ENCODE measurements at regions not wholly inside any gene's neighbourhood (a gene's known extent, or its start where the extent isn't known, plus 50 kb on each side); places are given as distances from the start of the nearest gene placed in this dataset.

DNA sequence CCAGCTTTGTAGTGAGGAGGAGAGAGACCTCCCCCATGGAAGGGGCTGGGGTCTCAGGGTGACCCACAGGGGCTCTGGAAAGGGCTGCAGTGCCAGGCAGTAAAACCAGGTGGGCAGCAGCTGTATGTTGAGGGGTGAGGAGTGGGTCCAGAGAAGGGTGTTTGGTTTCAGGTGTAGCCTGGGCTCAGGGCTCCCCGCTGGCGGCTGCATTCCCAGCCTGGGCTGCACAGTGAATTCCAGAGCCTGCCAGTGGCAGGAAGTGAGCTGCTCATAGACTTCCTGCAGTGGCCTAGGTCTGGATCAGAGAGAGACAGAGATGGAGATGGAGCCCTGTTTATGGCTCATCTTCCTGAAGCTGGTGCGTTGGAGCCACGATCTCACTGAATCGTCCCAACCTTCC, 356.4 kb downstream of the PTPRU start:
- no peak for FAIRE-seq
- Histone ChIP-seq H3K9ac (ENCODE audit: control insufficient read depth, extremely low read depth, insufficient read depth, low read length) (no peak overlapping the region), H3K27me3 (ENCODE audit: control insufficient read depth, extremely low read depth, insufficient read depth, low read length) (no peaks in the 10 kb centered on the region), H3K9me3 (ENCODE audit: control insufficient read depth, low read depth, low read length) (no peaks in the 10 kb centered on the region), H4K20me1 (ENCODE audit: control insufficient read depth, extremely low read depth, insufficient read depth, low read length) (no peaks in the 10 kb centered on the region), H3K4me1 (ENCODE audit: control insufficient read depth, extremely low read depth, insufficient read depth, low read length) (peaks cover 17% of the 10 kb centered on the region), H2AFZ (ENCODE audit: control insufficient read depth, low read length) (no peak overlapping the region), H3K79me2 (ENCODE audit: control insufficient read depth, insufficient read depth, low read length) (no peaks in the 10 kb centered on the region), H3K36me3 (ENCODE audit: control insufficient read depth in 2 of 2, extremely low read depth in 1 of 2, insufficient read depth in 2 of 2, low read length in 2 of 2) (no peaks in the 10 kb centered on the region), H3K4me2 (ENCODE audit: control insufficient read depth, extremely low read depth, insufficient read depth, low read depth, low read length) (no peak overlapping the region), H3K9me1 (ENCODE audit: control insufficient read depth, extremely low read depth, insufficient read depth, low read length) (no peaks in the 10 kb centered on the region), H3K4me3 (ENCODE audit: control insufficient read depth in 2 of 3, extremely low read depth in 1 of 3, insufficient read depth in 2 of 3, low read depth in 1 of 3, low read length in 3 of 3) (no peak overlapping the region), H3K27ac (ENCODE audit: control insufficient read depth, insufficient read depth, low read length) (no peak overlapping the region)
- dilution Hi-C loops (cut with MboI; ENCODE audit: extremely low pct_ligation_motif_present, low sequenced_read_pairs): no loop called here
- TF ChIP-seq EZH2 (IDR thresholded peaks at IDR 0.05; ENCODE audit: low read length): no peak
- no peak for DNase-seq (ENCODE audit: low read depth, low spot score)

DNA sequence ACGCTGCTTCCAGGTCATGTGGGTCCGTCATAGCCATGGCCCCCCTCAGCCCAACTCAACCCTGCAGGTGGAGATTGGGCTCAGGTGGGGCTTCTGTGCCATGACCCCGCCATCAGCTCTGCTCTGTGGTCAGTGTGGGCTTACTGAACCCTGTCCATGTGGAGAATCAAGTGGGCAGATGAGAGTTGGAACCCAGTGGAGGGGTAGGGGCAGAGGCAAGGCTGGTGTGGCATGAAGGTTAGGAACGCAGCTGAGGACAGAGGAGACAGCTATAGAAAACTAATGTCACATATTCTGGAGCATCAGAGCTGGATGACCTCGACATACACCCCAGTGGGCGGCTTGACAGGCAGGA, 355.9 kb downstream of the PTPRU start:
- H3K9me3 ChIP-seq (ENCODE audit: control insufficient read depth, low read depth, low read length): no peaks in the 10 kb centered on the region
- DNase-seq (ENCODE audit: low read depth, low spot score) (no peak), FAIRE-seq (no peak)
- no peak overlapping the region for H3K27ac ChIP-seq (ENCODE audit: control insufficient read depth, insufficient read depth, low read length)
- no peak overlapping the region for H3K4me3 ChIP-seq (ENCODE audit: control insufficient read depth in 2 of 3, extremely low read depth in 1 of 3, insufficient read depth in 2 of 3, low read depth in 1 of 3, low read length in 3 of 3)
- TF ChIP-seq, protein P1, sequence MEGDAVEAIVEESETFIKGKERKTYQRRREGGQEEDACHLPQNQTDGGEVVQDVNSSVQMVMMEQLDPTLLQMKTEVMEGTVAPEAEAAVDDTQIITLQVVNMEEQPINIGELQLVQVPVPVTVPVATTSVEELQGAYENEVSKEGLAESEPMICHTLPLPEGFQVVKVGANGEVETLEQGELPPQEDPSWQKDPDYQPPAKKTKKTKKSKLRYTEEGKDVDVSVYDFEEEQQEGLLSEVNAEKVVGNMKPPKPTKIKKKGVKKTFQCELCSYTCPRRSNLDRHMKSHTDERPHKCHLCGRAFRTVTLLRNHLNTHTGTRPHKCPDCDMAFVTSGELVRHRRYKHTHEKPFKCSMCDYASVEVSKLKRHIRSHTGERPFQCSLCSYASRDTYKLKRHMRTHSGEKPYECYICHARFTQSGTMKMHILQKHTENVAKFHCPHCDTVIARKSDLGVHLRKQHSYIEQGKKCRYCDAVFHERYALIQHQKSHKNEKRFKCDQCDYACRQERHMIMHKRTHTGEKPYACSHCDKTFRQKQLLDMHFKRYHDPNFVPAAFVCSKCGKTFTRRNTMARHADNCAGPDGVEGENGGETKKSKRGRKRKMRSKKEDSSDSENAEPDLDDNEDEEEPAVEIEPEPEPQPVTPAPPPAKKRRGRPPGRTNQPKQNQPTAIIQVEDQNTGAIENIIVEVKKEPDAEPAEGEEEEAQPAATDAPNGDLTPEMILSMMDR (optimal IDR thresholded peaks at IDR 0.05 in 1 of 3, IDR thresholded peaks at IDR 0.05 in 1 of 3, conservative IDR thresholded peaks at IDR 0.05 in 1 of 3; ENCODE audit: extremely low read depth in 1 of 3, insufficient read depth in 2 of 3, low read length in 3 of 3): no peak
- TF ChIP-seq EZH2 (IDR thresholded peaks at IDR 0.05; ENCODE audit: low read length): no peak
- no peak overlapping the region for H3K9ac ChIP-seq (ENCODE audit: control insufficient read depth, extremely low read depth, insufficient read depth, low read length)
- H3K4me1 ChIP-seq (ENCODE audit: control insufficient read depth, extremely low read depth, insufficient read depth, low read length): peaks cover 22% of the 10 kb centered on the region
- H3K36me3 ChIP-seq (ENCODE audit: control insufficient read depth in 2 of 2, extremely low read depth in 1 of 2, insufficient read depth in 2 of 2, low read length in 2 of 2): no peaks in the 10 kb centered on the region
- H3K27me3 ChIP-seq (ENCODE audit: control insufficient read depth, extremely low read depth, insufficient read depth, low read length): no peaks in the 10 kb centered on the region
- H3K9me1 ChIP-seq (ENCODE audit: control insufficient read depth, extremely low read depth, insufficient read depth, low read length): no peaks in the 10 kb centered on the region
- H2AFZ ChIP-seq (ENCODE audit: control insufficient read depth, low read length): no peak overlapping the region
- H4K20me1 ChIP-seq (ENCODE audit: control insufficient read depth, extremely low read depth, insufficient read depth, low read length): no peaks in the 10 kb centered on the region
- H3K4me2 ChIP-seq (ENCODE audit: control insufficient read depth, extremely low read depth, insufficient read depth, low read depth, low read length): no peak overlapping the region
- dilution Hi-C loops (cut with MboI; ENCODE audit: extremely low pct_ligation_motif_present, low sequenced_read_pairs): no loop called here
- no peaks in the 10 kb centered on the region for H3K79me2 ChIP-seq (ENCODE audit: control insufficient read depth, insufficient read depth, low read length)

DNA sequence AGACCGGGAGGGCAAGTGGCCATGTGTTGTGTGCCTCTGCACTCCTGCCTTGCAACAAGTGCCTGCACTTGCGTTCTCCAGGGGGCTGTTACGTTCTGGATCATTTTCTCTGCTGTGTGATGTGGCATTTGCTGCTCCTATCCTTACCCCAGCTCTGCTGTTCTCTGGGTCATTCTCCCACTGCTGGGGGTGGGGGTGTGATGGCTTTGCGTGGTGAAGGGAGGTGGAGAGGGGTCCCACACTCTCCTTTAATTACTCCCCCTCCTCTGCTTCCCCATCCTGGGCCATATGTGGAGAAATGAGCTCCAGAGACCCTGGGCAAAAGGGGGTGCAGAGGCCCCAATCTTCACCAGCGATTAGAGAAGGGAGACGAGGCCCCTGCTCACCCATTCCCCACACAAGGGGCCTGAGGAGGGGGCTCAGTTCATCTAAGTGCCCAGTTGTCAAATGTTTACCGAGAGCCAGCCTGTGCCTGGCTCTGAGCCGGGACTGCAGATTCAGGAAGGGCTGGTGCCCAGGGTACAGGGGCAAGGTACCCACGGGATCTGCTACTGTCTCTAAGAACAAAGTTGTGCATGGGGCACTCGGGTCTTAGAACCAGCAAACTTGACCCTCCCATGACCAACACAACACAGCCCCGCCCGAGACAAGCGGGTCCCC, 355.4 kb downstream of the PTPRU start:
- TF ChIP-seq, protein P1 (optimal IDR thresholded peaks at IDR 0.05 in 1 of 3, IDR thresholded peaks at IDR 0.05 in 1 of 3, conservative IDR thresholded peaks at IDR 0.05 in 1 of 3; ENCODE audit: extremely low read depth in 1 of 3, insufficient read depth in 2 of 3, low read length in 3 of 3): no peak
- no peak for TF ChIP-seq EZH2 (IDR thresholded peaks at IDR 0.05; ENCODE audit: low read length)
- Histone ChIP-seq H3K27ac (ENCODE audit: control insufficient read depth, insufficient read depth, low read length) (no peak overlapping the region), H3K9me1 (ENCODE audit: control insufficient read depth, extremely low read depth, insufficient read depth, low read length) (no peaks in the 10 kb centered on the region), H3K36me3 (ENCODE audit: control insufficient read depth in 2 of 2, extremely low read depth in 1 of 2, insufficient read depth in 2 of 2, low read length in 2 of 2) (no peaks in the 10 kb centered on the region), H3K79me2 (ENCODE audit: control insufficient read depth, insufficient read depth, low read length) (no peaks in the 10 kb centered on the region), H3K4me2 (ENCODE audit: control insufficient read depth, extremely low read depth, insufficient read depth, low read depth, low read length) (no peak overlapping the region), H4K20me1 (ENCODE audit: control insufficient read depth, extremely low read depth, insufficient read depth, low read length) (no peaks in the 10 kb centered on the region), H3K27me3 (ENCODE audit: control insufficient read depth, extremely low read depth, insufficient read depth, low read length) (no peaks in the 10 kb centered on the region), H3K9me3 (ENCODE audit: control insufficient read depth, low read depth, low read length) (no peaks in the 10 kb centered on the region), H3K4me3 (ENCODE audit: control insufficient read depth in 2 of 3, extremely low read depth in 1 of 3, insufficient read depth in 2 of 3, low read depth in 1 of 3, low read length in 3 of 3) (no peak overlapping the region), H3K4me1 (ENCODE audit: control insufficient read depth, extremely low read depth, insufficient read depth, low read length) (peaks cover 24% of the 10 kb centered on the region), H3K9ac (ENCODE audit: control insufficient read depth, extremely low read depth, insufficient read depth, low read length) (no peak overlapping the region), H2AFZ (ENCODE audit: control insufficient read depth, low read length) (no peak overlapping the region)
- DNase-seq (ENCODE audit: low read depth, low spot score): no peak
- dilution Hi-C loops (cut with MboI; ENCODE audit: extremely low pct_ligation_motif_present, low sequenced_read_pairs): no loop called here
- no peak for FAIRE-seq

Data from keratinocyte (primary cell).